Neural cell (in vitro differentiated cells): ENCODE measurements at regions not wholly inside any gene's neighbourhood (a gene's known extent, or its start where the extent isn't known, plus 50 kb on each side); places are given as distances from the start of the nearest gene placed in this dataset.

Source experiments
- H2AFZ ChIP-seq: fragments of 200-600, 300-800 bp; sonication (generic), shearing (Covaris generic); 2 replicates; pipeline ENCODE4 v1.6.0; 2014; ENCODE audit warnings: low read depth, mild to moderate bottlenecking, antibody characterized with exemption, low read length, moderate library complexity
- H3F3A ChIP-seq: fragments of 200-600 bp; shearing (Covaris generic); 2 replicates; pipeline ENCODE4 v1.6.1; 2016; ENCODE audit warnings: mild to moderate bottlenecking, moderate library complexity, mixed read lengths, antibody characterized with exemption, low read length; ENCODE audit not compliant: insufficient read depth, poor library complexity, severe bottlenecking
- H3K27ac ChIP-seq: fragments of 200-600, 300-800 bp; sonication (generic), shearing (Covaris generic); 2 replicates; pipeline ENCODE4 v1.5.1; 2014; ENCODE audit warnings: mild to moderate bottlenecking, low read length, moderate library complexity
- H3K27me3 ChIP-seq: fragments of 300-800, 200-600 bp; sonication (generic), shearing (Covaris generic); 2 replicates; pipeline ENCODE4 v1.6.0; 2014; ENCODE audit warnings: mild to moderate bottlenecking, low read depth, low read length, moderate library complexity; ENCODE audit not compliant: insufficient read depth
- H3K36me3 ChIP-seq: fragments of 300-800, 200-600 bp; sonication (generic), shearing (Covaris generic); 2 replicates; pipeline ENCODE4 v1.5.1; 2014; ENCODE audit warnings: mild to moderate bottlenecking, antibody characterized with exemption, low read length, moderate library complexity; ENCODE audit not compliant: insufficient read depth
- H3K4me2 ChIP-seq: fragments of 300-800, 200-600 bp; sonication (generic), shearing (Covaris generic); 2 replicates; pipeline ENCODE4 v1.6.0; 2014; ENCODE audit warnings: mild to moderate bottlenecking, low read length
- H3K4me3 ChIP-seq: fragments of 300-800, 200-600 bp; sonication (generic), shearing (Covaris generic); 2 replicates; pipeline ENCODE4 v1.5.1; 2014; ENCODE audit warnings: mild to moderate bottlenecking, low read length, moderate library complexity
- H3K79me2 ChIP-seq: fragments of 200-600 bp; shearing (Covaris generic); replicated peaks from 2 replicates; pipeline ENCODE4 v1.6.0; 2014; ENCODE audit warnings: mild to moderate bottlenecking, low read length, moderate library complexity; ENCODE audit not compliant: insufficient read depth
- H3K9ac ChIP-seq: fragments of 300-800, 200-600 bp; sonication (generic), shearing (Covaris generic); 2 replicates; pipeline ENCODE4 v1.6.1; 2016; ENCODE audit warnings: mild to moderate bottlenecking, low read length, mixed read lengths
- H3K9me2 ChIP-seq: fragments of 200-600 bp; shearing (Covaris generic); 2 replicates; pipeline ENCODE4 v1.6.1; 2016; ENCODE audit warnings: mild to moderate bottlenecking, low read length, mixed read lengths; ENCODE audit not compliant: insufficient read depth
- H3K9me3 ChIP-seq: fragments of 200-600, 300-800 bp; sonication (generic), shearing (Covaris generic); 2 replicates; pipeline ENCODE4 v1.6.1; 2016; ENCODE audit warnings: mild to moderate bottlenecking, mixed run types, low read length, moderate library complexity, mixed read lengths
- H4K20me1 ChIP-seq: fragments of 200-600 bp; shearing (Covaris generic); 2 replicates; pipeline ENCODE4 v1.6.1; 2016; ENCODE audit warnings: mild to moderate bottlenecking, mixed run types; ENCODE audit not compliant: insufficient read depth
- CTCF ChIP-seq: fragments of 450-650 bp; IDR thresholded peaks from 2 replicates; pipeline ENCODE4 v1.5.1; 2014; ENCODE audit warnings: antibody characterized with exemption, mild to moderate bottlenecking, moderate library complexity; ENCODE audit not compliant: poor library complexity, severe bottlenecking
- EP300 ChIP-seq: fragments of 450-650 bp; conservative IDR thresholded peaks from 2 replicates; pipeline ENCODE4 v1.6.1; 2014; ENCODE audit warnings: antibody characterized with exemption, mild to moderate bottlenecking, moderate library complexity; ENCODE audit not compliant: poor library complexity, severe bottlenecking
- EZH2 ChIP-seq: fragments of 200-600, 300-800 bp; shearing (Covaris generic), sonication (generic); IDR thresholded peaks from 2 replicates; pipeline ENCODE4 v1.6.1; 2014; ENCODE audit warnings: antibody characterized with exemption, low read length, borderline replicate concordance, mild to moderate bottlenecking; ENCODE audit not compliant: insufficient read depth, poor library complexity, severe bottlenecking
- MXI1 ChIP-seq: fragments of 450-650 bp; conservative IDR thresholded peaks from 2 replicates; pipeline ENCODE4 v1.6.1; 2014; ENCODE audit warnings: antibody characterized with exemption, mild to moderate bottlenecking; ENCODE audit not compliant: poor library complexity, severe bottlenecking
- POLR2AphosphoS5 ChIP-seq: IDR thresholded peaks from 2 replicates; pipeline ENCODE4 v1.6.1; 2012
- RAD21 ChIP-seq: fragments of 450-650 bp; conservative IDR thresholded peaks from 2 replicates; pipeline ENCODE4 v1.6.1; 2014; ENCODE audit warnings: antibody characterized with exemption, mild to moderate bottlenecking, moderate library complexity
- REST ChIP-seq: IDR thresholded peaks from 2 replicates; pipeline ENCODE4 v1.6.1; 2012; ENCODE audit warnings: borderline replicate concordance
- SMC3 ChIP-seq: fragments of 450-650 bp; conservative IDR thresholded peaks from 2 replicates; pipeline ENCODE4 v1.6.1; 2014; ENCODE audit warnings: antibody characterized with exemption, mild to moderate bottlenecking, moderate library complexity; ENCODE audit not compliant: poor library complexity
- TAF1 ChIP-seq: IDR thresholded peaks from 2 replicates; pipeline ENCODE4 v1.6.1; 2012; ENCODE audit warnings: low read depth

GRCh38 chr2:18467749-18468360, 92.6 kb downstream of the RDH14 start:
- no peak overlapping the region for H3K4me2 ChIP-seq
- no peaks in the 10 kb centered on the region for H3F3A ChIP-seq
- H2AFZ ChIP-seq = no peak overlapping the region
- no peak overlapping the region for H3K9ac ChIP-seq
- no peaks in the 10 kb centered on the region for H3K27me3 ChIP-seq
- H3K27ac ChIP-seq = no peak overlapping the region
- no peaks in the 10 kb centered on the region for H3K79me2 ChIP-seq
- no peaks in the 10 kb centered on the region for H3K9me3 ChIP-seq
- no peaks in the 10 kb centered on the region for H3K36me3 ChIP-seq
- no peaks in the 10 kb centered on the region for H3K9me2 ChIP-seq
- TF ChIP-seq SMC3 (no peak), RAD21 (no peak), REST (no peak), POLR2AphosphoS5 (no peak), MXI1 (no peak), EZH2 (no peak), TAF1 (no peak), EP300 (no peak), CTCF (no peak)
- H3K4me3 ChIP-seq = no peak overlapping the region
- no peaks in the 10 kb centered on the region for H4K20me1 ChIP-seq

DNA sequence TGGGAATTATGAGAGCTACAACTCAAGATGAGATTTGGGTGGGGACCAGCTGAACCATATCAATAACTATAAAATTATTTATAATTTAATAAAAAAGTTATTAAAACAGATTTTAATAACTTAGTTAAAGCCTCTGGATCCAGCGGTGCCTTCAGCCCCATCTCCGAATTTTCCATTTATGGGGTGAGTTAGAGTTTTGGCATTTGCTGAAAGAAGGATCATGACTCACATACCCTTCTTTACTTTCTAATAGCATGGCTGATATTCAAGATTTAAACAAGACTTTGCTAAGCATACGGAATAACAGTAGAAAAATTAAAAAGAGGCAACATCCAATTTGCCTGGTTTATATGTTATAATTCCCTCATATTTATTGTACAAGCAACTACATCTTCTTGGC, 94.5 kb downstream of the RDH14 start:
- Histone ChIP-seq H2AFZ (no peak overlapping the region), H3K79me2 (no peaks in the 10 kb centered on the region), H3K27me3 (no peaks in the 10 kb centered on the region), H3K9ac (no peak overlapping the region), H3K4me2 (no peak overlapping the region), H3K4me3 (no peak overlapping the region), H3K36me3 (no peaks in the 10 kb centered on the region), H3K9me2 (no peaks in the 10 kb centered on the region), H4K20me1 (no peaks in the 10 kb centered on the region), H3K9me3 (no peaks in the 10 kb centered on the region), H3K27ac (no peak overlapping the region), H3F3A (no peaks in the 10 kb centered on the region)
- TF ChIP-seq EZH2 = no peak

- no peaks in the 10 kb centered on the region for H3K36me3 ChIP-seq
- no peak overlapping the region for H3K4me3 ChIP-seq
- H3F3A ChIP-seq = no peaks in the 10 kb centered on the region
- no peak overlapping the region for H3K9ac ChIP-seq
- no peak overlapping the region for H2AFZ ChIP-seq
- no peaks in the 10 kb centered on the region for H3K79me2 ChIP-seq
- H3K9me2 ChIP-seq = no peaks in the 10 kb centered on the region
- no peak overlapping the region for H3K4me2 ChIP-seq
- H3K27ac ChIP-seq = no peak overlapping the region
- H3K9me3 ChIP-seq = no peaks in the 10 kb centered on the region
- TF ChIP-seq REST = no peak
- TF ChIP-seq POLR2AphosphoS5 = no peak
- no peak for TF ChIP-seq EP300
- TF ChIP-seq EZH2 = no peak
- TF ChIP-seq RAD21 = no peak
- TF ChIP-seq CTCF = no peak
- TF ChIP-seq SMC3 = no peak
- TF ChIP-seq TAF1 = no peak
- TF ChIP-seq MXI1 = no peak
- no peaks in the 10 kb centered on the region for H3K27me3 ChIP-seq
- no peaks in the 10 kb centered on the region for H4K20me1 ChIP-seq
These were observed 95.5 kb downstream of the RDH14 start for GRCh38 chr2:18464913-18465312.
